ENCODE measurements at regions not wholly inside any gene's neighbourhood (a gene's known extent, or its start where the extent isn't known, plus 50 kb on each side); places are given as distances from the start of the nearest gene placed in this dataset.

GRCh38 chr12:125225641-125226040 is 160.4 kb downstream of the AACS start:
- SMC1A ChIA-PET (ENCODE audit: uncharacterized antibody, unreplicated experiment): interaction anchor here (1.0 kb wide), 1 partner anchor 10 kb away, joined by 3 read pairs; no protein-coding TSS in a partner anchor
- in situ Hi-C loops (cut with MboI): no loop called here
- H3K4me2 ChIP-seq (ENCODE audit: control insufficient read depth, insufficient read depth): no peak overlapping the region

More at GRCh38 chr12:125225641-125226040, 160.4 kb downstream of the AACS start:
- no peaks in the 10 kb centered on the region for H4K20me1 ChIP-seq (ENCODE audit: control insufficient read depth, insufficient read depth)
- POLR2A ChIA-PET: no interaction called here
- FAIRE-seq (no peak), ATAC-seq (no peak), DNase-seq (ENCODE audit: low read depth, low spot score) (no peak)
- no peak for TF ChIP-seq MTA2 (IDR thresholded peaks at IDR 0.05; ENCODE audit: low read depth)
- TF ChIP-seq ATF3 (IDR thresholded peaks at IDR 0.05; ENCODE audit: borderline replicate concordance, extremely low read depth, low read depth, low read length): no peak
- no peak for TF ChIP-seq DPF2 (IDR thresholded peaks at IDR 0.05)
- 0 out of 2 replicates have a peak, but pooled peaks have one; percentile 27 for TF ChIP-seq HCFC1 (IDR thresholded peaks at IDR 0.05; ENCODE audit: low read length)
- no peak for TF ChIP-seq E4F1 (IDR thresholded peaks at IDR 0.05; ENCODE audit: borderline replicate concordance, partially characterized antibody)
- no peak for TF ChIP-seq YBX1 (IDR thresholded peaks at IDR 0.05)
- no peak for TF ChIP-seq FOS (IDR thresholded peaks at IDR 0.05; ENCODE audit: borderline replicate concordance, extremely low read depth, insufficient read length)
- no peak for TF ChIP-seq MEF2A (IDR thresholded peaks at IDR 0.05; ENCODE audit: insufficient read depth, low read depth, low read length)
- peak; percentile 37 for TF ChIP-seq SIX5 (IDR thresholded peaks at IDR 0.05; ENCODE audit: low read depth, low read length, severe bottlenecking)
- TF ChIP-seq MTA3 (IDR thresholded peaks at IDR 0.05; ENCODE audit: borderline replicate concordance, low read length): no peak
- TF ChIP-seq KAT2A (conservative IDR thresholded peaks at IDR 0.05; ENCODE audit: control insufficient read depth, low read depth, low read length): no peak
- peak; percentile 23 for TF ChIP-seq USF1 (IDR thresholded peaks at IDR 0.05; ENCODE audit: borderline replicate concordance, extremely low read length, insufficient read depth, low read depth, low read length)
- no peaks in the 10 kb centered on the region for H3K79me2 ChIP-seq (ENCODE audit: control insufficient read depth, insufficient read depth, low read length)
- H2AFZ ChIP-seq (ENCODE audit: control insufficient read depth, low read depth, low read length): no peak overlapping the region
- no peaks in the 10 kb centered on the region for H3K4me1 ChIP-seq (ENCODE audit: control insufficient read depth, insufficient read depth, low read length)
- no peaks in the 10 kb centered on the region for H3K27me3 ChIP-seq (replicated peaks in 1 of 2; ENCODE audit: control insufficient read depth in 2 of 2, insufficient read depth in 2 of 2, low read length in 1 of 2)
- no TSS peak for BruUV-seq (replicated peaks)
- 83% methylated on average over 4 of the region's 4 CpGs for WGBS (ENCODE audit: insufficient coverage, insufficient replicate concordance, low lambda C conversion rate, missing lambda C conversion rate)
- no peak overlapping the region for H3K4me3 ChIP-seq
- H3K36me3 ChIP-seq (ENCODE audit: control insufficient read depth in 2 of 2, insufficient read depth in 2 of 2, low read length in 1 of 2): no peaks in the 10 kb centered on the region
- RAD21 ChIA-PET (ENCODE audit: unreplicated experiment): no interaction called here
- no peak overlapping the region for H3K9ac ChIP-seq (ENCODE audit: control insufficient read depth, insufficient read depth, low read length)
- no peaks in the 10 kb centered on the region for H3K9me3 ChIP-seq (replicated peaks; ENCODE audit: control insufficient read depth, insufficient read depth, low read length)
- intact Hi-C loops (cut with micrococcal nuclease; ENCODE audit: unreplicated experiment): no loop called here
- CTCF ChIA-PET: no interaction called here
- no peak overlapping the region for H3K27ac ChIP-seq (ENCODE audit: control insufficient read depth, insufficient read depth)
